GM12865 (cell line): ENCODE measurements at regions not wholly inside any gene's neighbourhood (a gene's known extent, or its start where the extent isn't known, plus 50 kb on each side); places are given as distances from the start of the nearest gene placed in this dataset.

Experiments used
- DNase-seq: peaks from one replicate; pipeline ENCODE4 v3.0.0; 2010; ENCODE audit warnings: low read depth
- H3K4me3 ChIP-seq: 2 replicates; pipeline ENCODE4 v1.5.1; 2011; ENCODE audit warnings: mild to moderate bottlenecking, low read depth, low read length, control low read depth
- CTCF ChIP-seq: IDR thresholded peaks from 2 replicates; pipeline ENCODE4 v1.5.1; 2011; ENCODE audit warnings: low read length, control low read depth, low read depth, inconsistent platforms; ENCODE audit not compliant: insufficient read depth; ENCODE audit errors: missing control alignments

GRCh38 chr6:126143761-126144251 lies 157.5 kb downstream of the TRMT11 start:
- DNase-seq, result no peak
- no peak for TF ChIP-seq CTCF
- H3K4me3 ChIP-seq, result no peak overlapping the region

- H3K4me3 ChIP-seq, result no peak overlapping the region
- TF ChIP-seq CTCF, result no peak
- no peak for DNase-seq
Measured at GRCh38 chr6:126145351-126145750, 159.0 kb downstream of the TRMT11 start.

GRCh38 chr6:126147291-126147815 lies 161.0 kb downstream of the TRMT11 start:
- no peak for TF ChIP-seq CTCF
- DNase-seq, result no peak
- H3K4me3 ChIP-seq, result no peak overlapping the region

GRCh38 chr6:126148853-126149252 lies 162.5 kb downstream of the TRMT11 start:
- no peak for TF ChIP-seq CTCF
- no peak for DNase-seq
- H3K4me3 ChIP-seq, result no peak overlapping the region

GRCh38 chr6:126152372-126152745 lies 166.0 kb downstream of the TRMT11 start:
- no peak overlapping the region for H3K4me3 ChIP-seq
- TF ChIP-seq CTCF, result no peak

GRCh38 chr6:126153661-126154060 lies 167.3 kb downstream of the TRMT11 start:
- no peak for TF ChIP-seq CTCF
- no peak overlapping the region for H3K4me3 ChIP-seq
- no peak for DNase-seq

More at GRCh38 chr6:126152372-126152745, 166.0 kb downstream of the TRMT11 start:
- no peak for DNase-seq

- DNase-seq, result peak; percentile 29
- no peak for TF ChIP-seq CTCF
- H3K4me3 ChIP-seq, result no peak overlapping the region
Measured at GRCh38 chr6:126156973-126157372, 170.6 kb downstream of the TRMT11 start.
